ENCODE measurements at regions not wholly inside any gene's neighbourhood (a gene's known extent, or its start where the extent isn't known, plus 50 kb on each side); places are given as distances from the start of the nearest gene placed in this dataset.
"Not testable (repeated sequence)": the region's sequence is repeated elsewhere in the genome, so short reads cannot be mapped to it uniquely, and the experiment has no call there.

DNA sequence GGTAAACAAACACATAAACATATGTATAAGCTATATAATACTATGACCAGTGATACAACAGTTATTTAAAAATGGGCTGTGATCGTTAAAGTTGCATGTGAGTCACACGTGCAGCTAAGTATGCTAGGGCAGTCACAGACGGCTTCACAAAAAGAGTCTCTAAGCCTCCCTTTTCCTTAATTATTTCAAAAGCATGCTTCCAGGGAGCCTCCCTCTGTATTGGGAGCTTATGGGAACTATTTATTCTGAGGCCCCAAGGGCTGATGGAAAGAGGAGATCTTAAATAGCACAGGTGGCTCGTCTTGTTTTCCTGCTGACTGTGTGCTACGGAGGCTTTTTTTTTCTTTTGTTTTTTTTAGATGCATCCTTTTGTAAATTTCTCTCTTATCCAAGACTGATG is 94.3 kb downstream of the ADCYAP1 start:
- DNase-seq = no peak

DNA sequence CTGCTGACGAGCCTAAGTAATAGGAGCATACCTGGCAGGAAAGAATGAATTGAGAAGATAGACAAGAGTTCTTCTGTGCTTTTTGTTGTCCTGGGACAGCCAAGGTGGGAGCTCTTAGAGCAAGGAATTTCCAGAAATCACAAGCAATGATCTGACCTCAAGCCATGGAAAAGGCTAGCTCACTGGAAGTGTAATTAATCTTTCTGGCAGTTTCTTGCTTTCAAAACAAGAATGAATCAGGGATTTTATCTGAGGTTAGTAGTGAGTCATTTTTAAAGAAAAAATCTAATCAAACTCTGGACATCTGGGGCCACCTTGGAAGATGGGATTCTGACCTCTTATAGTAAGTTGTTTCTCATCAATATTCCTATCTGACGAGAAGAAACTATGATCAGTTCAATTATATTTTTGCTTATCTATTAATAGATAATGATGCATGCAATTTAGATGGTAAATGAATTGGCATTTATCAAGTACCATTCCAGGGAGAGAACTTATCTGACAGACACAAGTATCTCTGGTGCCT is 98.0 kb downstream of the ADCYAP1 start:
- DNase-seq = no peak

DNA sequence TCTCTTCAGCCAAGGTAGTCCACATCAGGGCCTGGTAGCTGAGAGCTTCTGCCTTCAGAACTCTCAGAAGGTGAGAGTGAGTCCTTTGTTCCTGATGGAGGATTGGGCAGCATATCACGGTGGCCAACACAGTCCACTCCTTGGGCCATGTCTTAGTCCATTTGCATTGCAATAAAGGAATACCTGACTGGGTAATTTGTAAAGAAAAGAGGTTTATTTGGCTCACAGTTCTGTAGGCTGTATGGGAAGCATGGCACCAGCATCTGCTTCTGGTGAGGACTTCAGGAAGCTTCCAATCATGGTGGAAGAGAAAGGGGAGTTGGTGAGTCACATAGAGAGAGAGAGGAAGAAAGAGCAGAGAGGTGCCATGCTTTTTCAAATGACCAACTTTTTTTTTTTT is 98.8 kb downstream of the ADCYAP1 start:
- DNase-seq = no peak

- DNase-seq = no peak
These were observed 101.6 kb downstream of the ADCYAP1 start for GRCh38 chr18:1006304-1006703.

- DNase-seq = no peak
These were observed 102.3 kb downstream of the ADCYAP1 start for GRCh38 chr18:1006965-1007364.

DNA sequence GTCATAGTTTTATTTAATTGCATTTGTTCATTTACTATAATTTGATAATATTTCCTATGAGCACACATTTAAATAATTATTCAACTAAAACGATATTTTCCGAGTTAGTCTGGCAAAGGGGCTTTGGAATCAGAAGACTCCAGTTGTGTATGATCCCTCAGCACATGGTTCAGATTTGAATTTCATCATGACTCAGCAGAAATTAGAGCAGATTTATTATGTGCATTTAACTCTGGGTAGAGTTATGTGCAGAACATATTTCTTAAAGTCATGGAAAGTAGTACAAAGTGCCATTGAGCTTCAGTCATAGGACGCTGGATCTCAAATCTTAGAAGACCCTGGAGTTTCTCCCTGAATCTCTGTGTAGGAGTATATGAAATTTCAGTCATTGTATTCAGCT is 106.7 kb downstream of the ADCYAP1 start:
- DNase-seq = no peak

DNA sequence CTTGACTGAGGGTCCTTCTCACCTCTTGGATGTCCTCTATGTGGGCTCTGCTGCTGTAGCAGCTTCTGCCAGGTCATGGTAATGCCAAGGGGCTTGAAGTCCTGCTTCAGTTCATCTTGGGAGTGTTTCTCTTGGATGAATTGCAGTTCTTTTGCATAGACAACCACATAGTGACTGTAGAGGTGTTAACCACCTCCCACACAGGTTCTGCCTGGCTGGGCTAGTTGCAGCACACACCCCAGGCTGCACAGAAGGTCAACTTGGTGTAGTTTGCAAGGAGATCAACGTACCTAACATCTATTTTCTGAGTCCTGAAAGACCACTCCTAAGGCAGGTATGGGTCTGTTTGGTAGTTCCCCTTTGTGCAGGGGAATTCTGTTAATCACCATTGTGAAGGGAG is 108.1 kb downstream of the ADCYAP1 start:
- DNase-seq = no peak

- DNase-seq = no peak
These were observed 109.3 kb downstream of the ADCYAP1 start for GRCh38 chr18:1013951-1014350.

DNA sequence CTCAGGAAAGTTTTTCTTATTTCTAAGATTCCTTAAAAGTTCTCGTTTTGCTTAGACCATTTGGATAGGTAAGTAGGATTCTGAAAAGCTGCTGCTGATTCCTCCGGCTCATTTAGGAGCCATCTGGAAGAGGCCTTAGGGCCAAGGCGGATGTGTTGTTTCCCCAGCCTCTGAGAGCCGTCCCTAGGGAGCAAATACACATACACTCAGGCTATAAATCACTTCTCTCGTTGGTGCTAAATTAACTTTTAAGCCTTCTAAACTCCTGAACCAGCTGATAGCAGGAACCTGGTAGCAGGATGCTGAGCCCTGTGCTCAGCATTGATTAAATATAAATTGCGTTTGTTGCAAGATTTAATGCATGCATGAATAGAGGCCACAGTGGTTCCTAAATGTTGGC is 109.8 kb downstream of the ADCYAP1 start:
- no peak for DNase-seq

- DNase-seq = no peak
These were observed 110.4 kb downstream of the ADCYAP1 start for GRCh38 chr18:1014951-1015624.

GRCh38 chr18:1015777-1016176 is 111.1 kb downstream of the ADCYAP1 start:
- no peak for DNase-seq

DNA sequence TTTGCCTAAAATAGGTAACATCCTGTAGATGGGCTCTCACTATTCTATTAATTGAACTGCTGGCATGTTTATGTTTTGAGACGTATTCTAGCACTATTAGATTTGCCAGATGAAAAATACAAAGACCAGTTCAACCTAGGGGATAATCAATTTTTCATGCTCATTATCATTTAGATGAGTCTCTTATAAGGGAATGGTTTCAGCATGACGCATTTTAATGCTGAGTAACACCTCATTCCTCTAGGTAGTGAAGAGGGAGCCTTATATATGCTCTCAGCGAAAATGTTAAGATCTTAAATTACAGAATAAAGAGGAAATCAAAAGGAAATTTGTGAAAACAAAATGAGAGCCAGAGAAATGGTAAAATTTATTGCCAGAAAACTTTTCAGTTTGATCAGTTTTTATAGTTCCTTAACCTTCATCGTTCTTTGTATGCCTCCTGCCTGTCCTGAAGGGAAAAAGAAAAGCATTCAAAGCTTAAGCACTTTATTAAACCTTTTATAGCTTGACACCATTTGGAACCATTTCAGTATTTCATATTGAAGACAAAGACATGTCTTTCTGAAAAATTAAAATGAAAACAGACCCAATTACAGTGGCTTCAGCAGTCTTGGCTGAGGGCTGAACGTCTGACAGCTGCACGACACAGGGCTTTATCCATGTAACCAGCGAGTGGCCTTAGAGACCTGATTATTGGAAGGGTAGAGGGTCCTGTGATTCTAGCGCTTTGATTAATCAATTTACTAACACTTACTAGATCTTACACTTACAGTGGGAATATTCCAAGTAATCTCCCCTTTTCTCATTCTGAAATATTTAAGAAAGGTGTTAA is 112.8 kb downstream of the ADCYAP1 start:
- DNase-seq = no peak

DNA sequence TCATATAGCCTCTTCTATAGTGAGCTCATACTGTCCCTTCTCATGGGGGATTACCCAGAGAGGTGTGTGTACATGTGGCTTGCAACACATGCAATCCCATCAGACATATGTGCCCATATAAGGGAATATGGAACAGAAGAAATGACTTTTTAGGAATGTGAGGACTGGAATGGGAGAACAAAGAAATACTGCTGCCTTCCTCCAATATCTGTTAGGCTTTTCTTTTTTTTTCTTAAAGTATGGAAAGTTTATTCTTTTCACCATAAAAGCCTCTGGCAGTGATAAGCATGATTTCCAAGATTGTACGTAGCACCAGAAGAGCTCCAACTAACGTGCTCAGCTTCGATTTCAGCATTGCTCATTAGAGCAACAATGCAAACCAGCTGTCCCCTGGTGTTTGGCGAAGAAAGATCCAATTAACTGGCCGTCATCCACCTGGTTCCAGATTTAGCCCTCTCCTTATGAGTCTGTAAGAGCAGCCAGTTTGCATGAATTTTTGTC is 113.6 kb downstream of the ADCYAP1 start:
- DNase-seq = no peak

- DNase-seq = no peak
These were observed 114.5 kb downstream of the ADCYAP1 start for GRCh38 chr18:1019191-1019590.

DNA sequence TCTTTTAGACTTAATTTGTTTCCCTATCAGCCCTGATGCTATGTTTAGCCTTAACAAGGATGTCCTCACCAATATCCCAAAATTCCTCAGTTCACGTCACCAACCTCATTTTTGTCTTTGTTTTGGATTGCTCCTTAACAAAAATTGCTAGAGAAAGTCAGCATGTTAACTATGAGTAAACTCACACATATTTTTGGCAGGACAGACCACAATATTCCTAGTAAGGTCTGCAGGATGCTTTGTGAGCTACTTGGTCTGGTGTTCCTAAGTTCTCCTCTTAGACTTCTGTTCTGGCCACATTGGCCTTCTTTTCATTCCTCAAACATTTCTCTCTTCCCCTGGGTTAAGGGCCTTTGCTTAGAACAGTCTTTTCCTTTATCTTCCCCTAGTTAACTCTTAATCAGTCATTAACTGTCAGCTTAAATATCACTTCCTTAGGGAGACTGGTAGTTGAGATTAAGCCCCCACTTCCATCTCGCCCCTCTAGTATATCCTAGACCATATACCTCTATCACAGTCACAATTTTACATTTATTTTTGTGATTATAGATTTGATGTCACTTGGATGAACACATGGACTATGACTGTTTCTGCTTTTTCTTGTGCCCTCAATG is 116.2 kb downstream of the ADCYAP1 start:
- no peak for DNase-seq

DNA sequence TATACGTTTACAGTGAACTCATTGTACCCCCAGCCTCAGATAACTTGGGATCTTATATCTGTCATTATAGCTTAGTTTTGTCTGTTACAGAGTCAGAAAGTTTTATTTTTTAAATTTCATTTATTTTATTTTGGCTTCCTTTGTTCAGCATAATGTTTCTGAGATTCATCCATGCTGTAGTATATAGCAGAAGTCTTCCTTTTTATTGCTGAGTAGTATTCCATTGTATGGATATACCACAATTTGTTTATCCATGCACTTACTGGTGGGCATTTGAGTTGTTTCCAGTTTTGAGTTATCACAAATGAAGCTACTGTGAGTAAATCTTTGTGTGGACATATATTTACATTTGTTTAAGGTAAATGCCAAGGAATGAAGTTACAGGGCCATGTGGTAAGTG is 122.3 kb downstream of the ADCYAP1 start:
- no peak for DNase-seq

DNA sequence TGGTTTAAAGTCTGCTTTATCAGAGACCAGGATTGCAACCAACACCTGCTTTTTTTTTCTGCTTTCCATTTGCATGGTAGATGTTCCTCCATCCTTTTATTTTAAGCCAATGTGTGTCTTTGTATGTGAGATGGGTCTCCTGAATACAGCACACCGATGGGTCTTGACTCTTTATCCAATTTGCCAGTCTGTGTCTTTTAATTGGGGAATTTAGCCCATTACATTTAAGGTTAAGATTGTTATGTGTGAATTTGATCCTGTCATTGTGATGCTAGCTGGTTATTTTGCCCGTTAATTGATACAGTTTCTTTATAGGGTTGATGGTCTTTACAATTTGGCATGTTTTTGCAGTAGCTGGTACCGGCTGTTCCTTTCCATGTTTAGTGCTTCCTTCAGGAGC is 128.4 kb downstream of the ADCYAP1 start:
- DNase-seq = not testable (repeated sequence)

GRCh38 chr18:1034971-1035370 is 130.3 kb downstream of the ADCYAP1 start:
- no peak for DNase-seq

GRCh38 chr18:1036926-1037325 is 132.3 kb downstream of the ADCYAP1 start:
- no peak for DNase-seq

DNA sequence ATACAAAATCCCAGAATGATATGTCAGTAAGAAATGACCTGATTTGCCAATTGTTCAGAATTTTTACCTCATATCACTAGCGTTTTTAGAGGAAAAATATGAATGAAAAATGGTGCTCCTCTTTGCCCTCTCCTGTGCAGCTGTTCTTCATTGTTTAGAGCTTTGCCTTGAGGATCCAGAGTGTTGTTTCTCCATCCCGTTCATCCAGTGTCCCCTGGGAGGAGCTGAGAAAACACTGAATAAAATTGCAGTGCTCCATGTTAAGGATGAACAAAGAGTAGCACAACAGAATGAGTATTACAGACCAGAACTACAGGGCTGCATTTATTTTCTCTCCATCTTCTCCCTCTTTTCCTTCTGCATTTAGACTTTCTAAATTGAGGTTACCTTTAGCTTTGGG is 133.1 kb downstream of the ADCYAP1 start:
- no peak for DNase-seq

DNA sequence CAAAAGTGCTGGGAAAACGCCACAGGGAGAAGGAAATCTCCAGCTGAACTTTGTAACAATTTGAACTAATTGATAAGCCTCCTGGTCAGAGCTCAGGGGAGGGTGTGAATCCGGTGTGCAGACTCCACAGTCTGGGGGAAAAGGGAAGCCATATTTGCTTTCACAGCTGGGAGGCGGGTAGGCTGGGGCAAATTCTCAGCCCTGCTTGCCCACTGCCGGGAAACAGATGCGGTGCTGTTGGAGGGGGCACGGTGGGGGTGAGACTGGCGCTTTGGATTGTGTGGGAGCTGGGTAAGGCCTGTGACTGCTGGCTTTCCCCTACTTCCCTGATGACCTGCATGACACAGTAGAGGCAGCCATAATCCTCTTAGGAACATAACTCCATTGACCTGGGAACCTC is 134.8 kb downstream of the ADCYAP1 start:
- DNase-seq = no peak

- not testable (repeated sequence) for DNase-seq
These were observed 138.4 kb downstream of the ADCYAP1 start for GRCh38 chr18:1043039-1043438.

DNA sequence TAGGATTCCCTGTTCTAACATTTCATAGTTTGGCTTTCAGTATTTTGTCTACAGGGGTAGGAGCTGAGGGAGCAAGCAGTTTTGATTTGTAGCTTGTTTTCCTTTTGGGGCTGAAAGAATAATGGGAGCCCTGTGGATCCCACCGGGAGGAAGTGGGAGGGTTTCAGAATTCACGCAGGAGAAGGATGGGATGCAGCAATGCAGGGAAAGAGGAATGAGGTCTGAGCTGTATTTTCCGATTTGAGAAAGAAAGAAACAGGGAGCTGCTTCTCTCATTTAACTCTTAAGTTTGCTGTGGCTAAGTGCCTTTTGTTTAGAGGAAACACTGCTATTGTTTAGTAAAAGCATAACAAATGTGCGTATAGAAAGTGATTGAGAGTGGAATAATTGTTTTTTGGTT is 141.0 kb downstream of the ADCYAP1 start:
- DNase-seq = no peak

DNA sequence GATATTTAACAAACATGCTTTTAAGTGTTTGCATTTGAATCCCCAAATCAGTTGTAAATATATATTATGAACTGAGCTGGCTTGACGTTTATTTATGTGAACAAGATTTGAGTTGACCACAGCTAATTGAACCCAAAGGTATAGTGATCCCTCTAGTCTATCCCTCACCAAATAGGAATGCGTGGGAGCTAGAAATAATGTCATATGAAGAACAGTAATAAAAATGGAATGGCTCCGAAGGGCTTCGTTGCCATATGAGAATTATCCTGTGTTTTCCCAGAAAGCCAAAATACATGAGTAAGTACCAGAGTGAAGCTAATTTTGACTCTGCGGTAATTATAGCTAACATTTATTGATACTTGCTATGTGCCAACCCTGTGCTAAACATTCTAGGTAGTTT is 142.7 kb downstream of the ADCYAP1 start:
- DNase-seq = no peak
